Ishikawa (cell line): ENCODE measurements at regions not wholly inside any gene's neighbourhood (a gene's known extent, or its start where the extent isn't known, plus 50 kb on each side); places are given as distances from the start of the nearest gene placed in this dataset.

Source experiments
- CEBPB ChIP-seq: IDR thresholded peaks from 2 replicates; pipeline ENCODE4 v1.6.1; 2012
- CREB1 ChIP-seq: IDR thresholded peaks from 2 replicates; pipeline ENCODE4 v1.6.1; 2012; ENCODE audit warnings: low read depth
- EGR1 ChIP-seq: IDR thresholded peaks from 2 replicates; pipeline ENCODE4 v1.6.1; 2012
- EP300 ChIP-seq: IDR thresholded peaks from 2 replicates; pipeline ENCODE4 v1.6.1; 2012; ENCODE audit warnings: borderline replicate concordance
- FOXM1 ChIP-seq: IDR thresholded peaks from 2 replicates; pipeline ENCODE4 v1.6.1; 2012; ENCODE audit warnings: low read depth, borderline replicate concordance
- MAX ChIP-seq: IDR thresholded peaks from 2 replicates; pipeline ENCODE4 v1.6.1; 2012
- NFIC ChIP-seq: IDR thresholded peaks from 2 replicates; pipeline ENCODE4 v1.6.1; 2012
- RAD21 ChIP-seq: IDR thresholded peaks from 2 replicates; pipeline ENCODE4 v1.6.1; 2012; ENCODE audit warnings: low read depth
- REST ChIP-seq: IDR thresholded peaks from 2 replicates; pipeline ENCODE4 v1.6.1; 2012; ENCODE audit warnings: low read depth, mild to moderate bottlenecking
- TAF1 ChIP-seq: IDR thresholded peaks from 2 replicates; pipeline ENCODE4 v1.6.1; 2012; ENCODE audit warnings: low read depth, mild to moderate bottlenecking
- TCF12 ChIP-seq: IDR thresholded peaks from 2 replicates; pipeline ENCODE4 v1.6.1; 2012; ENCODE audit warnings: low read depth
- TEAD4 ChIP-seq: IDR thresholded peaks from 2 replicates; pipeline ENCODE4 v1.6.1; 2012
- USF1 ChIP-seq: IDR thresholded peaks from 2 replicates; pipeline ENCODE4 v1.6.1; 2012
- YY1 ChIP-seq: IDR thresholded peaks from 2 replicates; pipeline ENCODE4 v1.6.1; 2012; ENCODE audit warnings: low read depth
- ZBTB7A ChIP-seq: IDR thresholded peaks from 2 replicates; pipeline ENCODE4 v1.6.1; 2012; ENCODE audit warnings: low read depth

- TF ChIP-seq ZBTB7A (no peak), RAD21 (no peak), EGR1 (no peak), CEBPB (no peak), TCF12 (no peak), EP300 (no peak)
Observed at GRCh38 chr4:189615217-189615663, 325.4 kb upstream of the FRG1 start.

GRCh38 chr4:189656641-189657040 lies 284.0 kb upstream of the FRG1 start:
- TF ChIP-seq MAX = no peak
- no peak for TF ChIP-seq REST
- no peak for TF ChIP-seq ZBTB7A
- TF ChIP-seq EGR1 = no peak
- no peak for TF ChIP-seq TEAD4
- no peak for TF ChIP-seq EP300
- no peak for TF ChIP-seq NFIC
- TF ChIP-seq CREB1 = no peak
- no peak for TF ChIP-seq YY1
- TF ChIP-seq TAF1 = no peak
- TF ChIP-seq CEBPB = no peak
- no peak for TF ChIP-seq FOXM1
- no peak for TF ChIP-seq TCF12
- TF ChIP-seq USF1 = no peak

GRCh38 chr4:189659287-189659686 lies 281.4 kb upstream of the FRG1 start:
- TF ChIP-seq NFIC (no peak), TAF1 (no peak), RAD21 (no peak), TCF12 (no peak), CEBPB (no peak), YY1 (no peak)

GRCh38 chr4:189660722-189661360 lies 279.8 kb upstream of the FRG1 start:
- TF ChIP-seq EGR1 = no peak
- TF ChIP-seq TEAD4 = no peak
- no peak for TF ChIP-seq USF1
- no peak for TF ChIP-seq NFIC
- TF ChIP-seq EP300 = no peak
- TF ChIP-seq MAX = no peak
- no peak for TF ChIP-seq TAF1
- TF ChIP-seq ZBTB7A = no peak
- no peak for TF ChIP-seq YY1
- TF ChIP-seq RAD21 = no peak
- no peak for TF ChIP-seq CEBPB

- TF ChIP-seq NFIC = no peak
- no peak for TF ChIP-seq EGR1
- no peak for TF ChIP-seq CEBPB
Observed at GRCh38 chr4:189664693-189665250, 275.9 kb upstream of the FRG1 start.

- TF ChIP-seq NFIC (no peak), TEAD4 (no peak), TCF12 (no peak), ZBTB7A (no peak), EP300 (no peak), EGR1 (no peak), FOXM1 (no peak), CEBPB (no peak)
Observed at GRCh38 chr4:189740873-189741272, 199.8 kb upstream of the FRG1 start.

GRCh38 chr4:189763583-189763982 lies 177.1 kb upstream of the FRG1 start:
- TF ChIP-seq FOXM1 = no peak
- TF ChIP-seq EGR1 = no peak
- TF ChIP-seq USF1 = no peak
- no peak for TF ChIP-seq NFIC
- no peak for TF ChIP-seq TAF1
- no peak for TF ChIP-seq YY1
- TF ChIP-seq ZBTB7A = no peak
- no peak for TF ChIP-seq RAD21
- no peak for TF ChIP-seq TCF12
- TF ChIP-seq CEBPB = no peak
- no peak for TF ChIP-seq MAX
- TF ChIP-seq CREB1 = no peak
- TF ChIP-seq EP300 = no peak
